ENCODE measurements at regions not wholly inside any gene's neighbourhood (a gene's known extent, or its start where the extent isn't known, plus 50 kb on each side); places are given as distances from the start of the nearest gene placed in this dataset.
A peak's percentile ranks its signal among the peaks of the same experiment; 100 is the strongest.

GRCh38 chr2:220228310-220229006 lies 601.0 kb downstream of the SLC4A3 start:
- Histone ChIP-seq H2AFZ (ENCODE audit: low read length) (peak overlapping the region; percentile 41), H3K4me2 (ENCODE audit: low read length) (peak overlapping the region; percentile 79), H3K9me2 (replicated peaks; ENCODE audit: low read length) (no peaks in the 10 kb centered on the region), H3K36me3 (ENCODE audit: low read depth, low read length) (no peaks in the 10 kb centered on the region), H3K9ac (ENCODE audit: low read length) (peak overlapping the region; percentile 64), H3K4me3 (ENCODE audit: low read length) (peak overlapping the region; percentile 44; the same call in 1 of the 2 replicates), H3K4me1 (ENCODE audit: insufficient read depth, low read length) (peaks cover 70% of the 10 kb centered on the region), H3K27me3 (ENCODE audit: low read length) (no peaks in the 10 kb centered on the region), H3K9me3 (ENCODE audit: low read length) (no peaks in the 10 kb centered on the region), H3K27ac (ENCODE audit: low read length) (peak overlapping the region; percentile 97), H3K79me2 (ENCODE audit: low read length) (0 out of 2 replicates have a peak, but pooled peaks cover 4% of the 10 kb centered on the region), H3F3A (ENCODE audit: low read length, unreplicated experiment) (peaks cover 10% of the 10 kb centered on the region), H4K20me1 (ENCODE audit: low read length) (no peaks in the 10 kb centered on the region)
- no peak for TF ChIP-seq EZH2 (IDR thresholded peaks at IDR 0.05; ENCODE audit: low read length, unreplicated experiment)
- TF ChIP-seq CTCF (conservative IDR thresholded peaks at IDR 0.05; ENCODE audit: low read depth, low read length): no peak
- TF ChIP-seq EZH2phosphoT487 (IDR thresholded peaks at IDR 0.05; ENCODE audit: borderline replicate concordance, low read length): no peak
- DNase-seq (peak; percentile 96), ATAC-seq (peak; percentile 68)
- no TSS peak for BruUV-seq (replicated peaks)
- ChIA-PET CTCF (interaction anchor here (0.6 kb wide), 1 partner anchor 390 kb away, joined by 3 read pairs; no protein-coding TSS in a partner anchor), POLR2A (ENCODE audit: unreplicated experiment) (no interaction called here)
- intact Hi-C loops (cut with micrococcal nuclease): loop anchor here (5.0 kb wide), 1 partner anchor 36 kb away; no protein-coding TSS in a partner anchor

GRCh38 chr2:220240641-220241040 lies 613.2 kb downstream of the SLC4A3 start:
- no peaks in the 10 kb centered on the region for H3K36me3 ChIP-seq (ENCODE audit: low read depth, low read length)
- no peaks in the 10 kb centered on the region for H3K27me3 ChIP-seq (ENCODE audit: low read length)
- no peak for ATAC-seq
- H3K4me3 ChIP-seq (ENCODE audit: low read length): no peak overlapping the region
- H3K9me2 ChIP-seq (replicated peaks; ENCODE audit: low read length): no peaks in the 10 kb centered on the region
- H3K4me1 ChIP-seq (ENCODE audit: insufficient read depth, low read length): no peaks in the 10 kb centered on the region
- no peak overlapping the region for H2AFZ ChIP-seq (ENCODE audit: low read length)
- no peaks in the 10 kb centered on the region for H4K20me1 ChIP-seq (ENCODE audit: low read length)
- DNase-seq: no peak
- BruUV-seq (replicated peaks): no TSS peak
- H3F3A ChIP-seq (ENCODE audit: low read length, unreplicated experiment): no peaks in the 10 kb centered on the region
- H3K79me2 ChIP-seq (ENCODE audit: low read length): no peaks in the 10 kb centered on the region
- ChIA-PET CTCF (no interaction called here), POLR2A (ENCODE audit: unreplicated experiment) (no interaction called here)
- H3K9ac ChIP-seq (ENCODE audit: low read length): no peak overlapping the region
- TF ChIP-seq EZH2 (IDR thresholded peaks at IDR 0.05; ENCODE audit: low read length, unreplicated experiment) (no peak), EZH2phosphoT487 (IDR thresholded peaks at IDR 0.05; ENCODE audit: borderline replicate concordance, low read length) (no peak), CTCF (conservative IDR thresholded peaks at IDR 0.05; ENCODE audit: low read depth, low read length) (no peak)
- H3K9me3 ChIP-seq (ENCODE audit: low read length): no peaks in the 10 kb centered on the region
- intact Hi-C loops (cut with micrococcal nuclease): no loop called here
- no peak overlapping the region for H3K4me2 ChIP-seq (ENCODE audit: low read length)
- H3K27ac ChIP-seq (ENCODE audit: low read length): no peak overlapping the region

GRCh38 chr2:220241423-220241822 lies 614.0 kb downstream of the SLC4A3 start:
- no peaks in the 10 kb centered on the region for H3K36me3 ChIP-seq (ENCODE audit: low read depth, low read length)
- POLR2A ChIA-PET (ENCODE audit: unreplicated experiment): no interaction called here
- H2AFZ ChIP-seq (ENCODE audit: low read length): no peak overlapping the region
- no peak overlapping the region for H3K4me3 ChIP-seq (ENCODE audit: low read length)
- H3F3A ChIP-seq (ENCODE audit: low read length, unreplicated experiment): no peaks in the 10 kb centered on the region
- H3K4me1 ChIP-seq (ENCODE audit: insufficient read depth, low read length): no peaks in the 10 kb centered on the region
- DNase-seq (no peak), ATAC-seq (no peak)
- BruUV-seq (replicated peaks): no TSS peak
- H3K9me3 ChIP-seq (ENCODE audit: low read length): no peaks in the 10 kb centered on the region
- intact Hi-C loops (cut with micrococcal nuclease): no loop called here
- no peaks in the 10 kb centered on the region for H3K9me2 ChIP-seq (replicated peaks; ENCODE audit: low read length)
- CTCF ChIA-PET: no interaction called here
- no peak overlapping the region for H3K9ac ChIP-seq (ENCODE audit: low read length)
- H3K27me3 ChIP-seq (ENCODE audit: low read length): no peaks in the 10 kb centered on the region
- TF ChIP-seq CTCF (conservative IDR thresholded peaks at IDR 0.05; ENCODE audit: low read depth, low read length) (no peak), EZH2phosphoT487 (IDR thresholded peaks at IDR 0.05; ENCODE audit: borderline replicate concordance, low read length) (no peak), EZH2 (IDR thresholded peaks at IDR 0.05; ENCODE audit: low read length, unreplicated experiment) (no peak)
- no peaks in the 10 kb centered on the region for H3K79me2 ChIP-seq (ENCODE audit: low read length)
- no peak overlapping the region for H3K4me2 ChIP-seq (ENCODE audit: low read length)
- no peak overlapping the region for H3K27ac ChIP-seq (ENCODE audit: low read length)
- H4K20me1 ChIP-seq (ENCODE audit: low read length): no peaks in the 10 kb centered on the region
